ENCODE measurements at regions not wholly inside any gene's neighbourhood (a gene's known extent, or its start where the extent isn't known, plus 50 kb on each side); places are given as distances from the start of the nearest gene placed in this dataset.

DNA sequence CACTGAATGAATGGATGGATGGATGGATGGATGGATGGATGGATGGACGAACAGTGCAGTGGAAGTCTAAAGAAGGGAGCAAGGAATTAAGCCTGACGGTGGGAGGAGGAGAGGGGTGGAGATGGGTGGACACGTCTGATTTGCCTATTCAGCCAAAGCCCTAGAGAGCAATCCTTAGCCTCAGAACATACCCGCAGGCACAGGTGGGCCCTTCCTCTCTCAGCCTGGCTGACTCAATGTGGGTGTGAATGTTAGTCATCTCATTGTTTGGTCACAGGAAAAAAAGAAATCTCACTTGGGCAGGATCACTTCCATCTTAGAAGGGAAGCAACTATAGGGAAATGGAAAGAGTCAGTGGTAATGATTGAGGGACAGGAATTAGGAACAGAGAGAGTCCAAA, 165.9 kb downstream of the PJA1 start:
- no peak for TF ChIP-seq REST (IDR thresholded peaks at IDR 0.05; ENCODE audit: insufficient read depth in 1 of 2, low read depth in 2 of 2, low read length in 1 of 2)
- TF ChIP-seq CTCF (IDR thresholded peaks at IDR 0.05): no peak
- TF ChIP-seq POLR2AphosphoS5 (IDR thresholded peaks at IDR 0.05; ENCODE audit: low read depth, low read length): no peak
